ENCODE measurements at regions not wholly inside any gene's neighbourhood (a gene's known extent, or its start where the extent isn't known, plus 50 kb on each side); places are given as distances from the start of the nearest gene placed in this dataset.

GRCh38 chrX:106341823-106342222, 173.7 kb downstream of the PWWP3B start:
- TF ChIP-seq POLR2A (IDR thresholded peaks at IDR 0.05), result no peak
- TF ChIP-seq, protein P1, sequence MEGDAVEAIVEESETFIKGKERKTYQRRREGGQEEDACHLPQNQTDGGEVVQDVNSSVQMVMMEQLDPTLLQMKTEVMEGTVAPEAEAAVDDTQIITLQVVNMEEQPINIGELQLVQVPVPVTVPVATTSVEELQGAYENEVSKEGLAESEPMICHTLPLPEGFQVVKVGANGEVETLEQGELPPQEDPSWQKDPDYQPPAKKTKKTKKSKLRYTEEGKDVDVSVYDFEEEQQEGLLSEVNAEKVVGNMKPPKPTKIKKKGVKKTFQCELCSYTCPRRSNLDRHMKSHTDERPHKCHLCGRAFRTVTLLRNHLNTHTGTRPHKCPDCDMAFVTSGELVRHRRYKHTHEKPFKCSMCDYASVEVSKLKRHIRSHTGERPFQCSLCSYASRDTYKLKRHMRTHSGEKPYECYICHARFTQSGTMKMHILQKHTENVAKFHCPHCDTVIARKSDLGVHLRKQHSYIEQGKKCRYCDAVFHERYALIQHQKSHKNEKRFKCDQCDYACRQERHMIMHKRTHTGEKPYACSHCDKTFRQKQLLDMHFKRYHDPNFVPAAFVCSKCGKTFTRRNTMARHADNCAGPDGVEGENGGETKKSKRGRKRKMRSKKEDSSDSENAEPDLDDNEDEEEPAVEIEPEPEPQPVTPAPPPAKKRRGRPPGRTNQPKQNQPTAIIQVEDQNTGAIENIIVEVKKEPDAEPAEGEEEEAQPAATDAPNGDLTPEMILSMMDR (IDR thresholded peaks at IDR 0.05), result no peak

Data from uterus (tissue), 2 donors.